T-helper 1 cell treated with Interleukin-12 subunit alpha and Interleukin-12 subunit beta and Interleukin-4 antibody, amounts not matched to agents 30 μg/mL and 1 μg/mL, for 36 hours (primary cell): ENCODE measurements at regions not wholly inside any gene's neighbourhood (a gene's known extent, or its start where the extent isn't known, plus 50 kb on each side); places are given as distances from the start of the nearest gene placed in this dataset.

Experiments used
- H3K27ac Mint-ChIP-seq: one replicate; pipeline ENCODE4 v1.8.0; 2021; ENCODE audit warnings: mild to moderate bottlenecking, mixed read lengths
- H3K27me3 Mint-ChIP-seq: one replicate; pipeline ENCODE4 v1.8.0; 2021; ENCODE audit warnings: low read depth, mixed read lengths
- H3K36me3 Mint-ChIP-seq: one replicate; pipeline ENCODE4 v1.8.0; 2021; ENCODE audit warnings: low read depth, mixed read lengths
- H3K4me1 Mint-ChIP-seq: one replicate; pipeline ENCODE4 v1.8.0; 2021; ENCODE audit warnings: low read depth, mixed read lengths
- H3K4me3 Mint-ChIP-seq: one replicate; pipeline ENCODE4 v1.8.0; 2021; ENCODE audit warnings: mild to moderate bottlenecking, moderate library complexity, mixed read lengths
- H3K9me3 Mint-ChIP-seq: one replicate; pipeline ENCODE4 v1.8.0; 2021; ENCODE audit warnings: mixed read lengths

GRCh38 chr5:166365164-166365563 is 1926.3 kb upstream of the WWC1 start:
- Mint-ChIP-seq H3K4me3 (no peak overlapping the region), H3K9me3 (peaks cover 13% of the 10 kb centered on the region), H3K27ac (no peak overlapping the region), H3K27me3 (no peaks in the 10 kb centered on the region), H3K4me1 (no peaks in the 10 kb centered on the region), H3K36me3 (no peaks in the 10 kb centered on the region)

- Mint-ChIP-seq H3K36me3 (no peaks in the 10 kb centered on the region), H3K27me3 (no peaks in the 10 kb centered on the region), H3K27ac (no peak overlapping the region), H3K9me3 (peaks cover 4% of the 10 kb centered on the region), H3K4me3 (no peak overlapping the region), H3K4me1 (no peaks in the 10 kb centered on the region)
These were observed 1924.1 kb upstream of the WWC1 start for GRCh38 chr5:166367391-166367790.

- no peaks in the 10 kb centered on the region for H3K4me1 Mint-ChIP-seq
- H3K9me3 Mint-ChIP-seq: peaks cover 4% of the 10 kb centered on the region
- no peak overlapping the region for H3K27ac Mint-ChIP-seq
- no peaks in the 10 kb centered on the region for H3K27me3 Mint-ChIP-seq
- no peaks in the 10 kb centered on the region for H3K36me3 Mint-ChIP-seq
- no peak overlapping the region for H3K4me3 Mint-ChIP-seq
These were observed 1922.1 kb upstream of the WWC1 start for GRCh38 chr5:166369346-166369745.

DNA sequence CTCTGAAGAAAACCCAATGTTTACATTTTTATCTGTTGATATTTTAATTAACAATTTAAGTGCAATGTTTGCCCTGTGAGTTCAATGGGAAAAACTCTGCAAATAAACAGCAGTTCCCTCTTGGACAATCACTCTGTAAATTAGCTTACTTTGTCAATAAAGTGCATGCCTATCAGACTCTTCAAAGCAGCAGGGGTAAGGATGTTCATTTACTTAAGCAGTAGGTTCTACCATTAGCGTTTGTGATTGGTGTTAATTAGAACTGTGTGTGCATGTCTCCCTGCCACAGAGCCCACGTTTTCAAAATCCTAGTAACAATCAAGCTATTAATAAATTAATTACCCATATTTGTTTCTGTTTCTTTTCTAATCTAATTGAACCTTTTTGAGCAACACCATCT is 1921.6 kb upstream of the WWC1 start:
- Mint-ChIP-seq H3K27me3 (no peaks in the 10 kb centered on the region), H3K27ac (no peak overlapping the region), H3K4me3 (no peak overlapping the region), H3K9me3 (peaks cover 4% of the 10 kb centered on the region), H3K4me1 (no peaks in the 10 kb centered on the region), H3K36me3 (no peaks in the 10 kb centered on the region)

GRCh38 chr5:166370928-166371690 is 1920.3 kb upstream of the WWC1 start:
- Mint-ChIP-seq H3K4me3 (no peak overlapping the region), H3K36me3 (no peaks in the 10 kb centered on the region), H3K9me3 (no peaks in the 10 kb centered on the region), H3K27ac (no peak overlapping the region), H3K4me1 (no peaks in the 10 kb centered on the region), H3K27me3 (no peaks in the 10 kb centered on the region)

GRCh38 chr5:166373817-166374216 is 1917.6 kb upstream of the WWC1 start:
- peaks cover 3% of the 10 kb centered on the region for H3K9me3 Mint-ChIP-seq
- no peaks in the 10 kb centered on the region for H3K27me3 Mint-ChIP-seq
- H3K27ac Mint-ChIP-seq: no peak overlapping the region
- no peak overlapping the region for H3K4me3 Mint-ChIP-seq
- no peaks in the 10 kb centered on the region for H3K4me1 Mint-ChIP-seq
- no peaks in the 10 kb centered on the region for H3K36me3 Mint-ChIP-seq

DNA sequence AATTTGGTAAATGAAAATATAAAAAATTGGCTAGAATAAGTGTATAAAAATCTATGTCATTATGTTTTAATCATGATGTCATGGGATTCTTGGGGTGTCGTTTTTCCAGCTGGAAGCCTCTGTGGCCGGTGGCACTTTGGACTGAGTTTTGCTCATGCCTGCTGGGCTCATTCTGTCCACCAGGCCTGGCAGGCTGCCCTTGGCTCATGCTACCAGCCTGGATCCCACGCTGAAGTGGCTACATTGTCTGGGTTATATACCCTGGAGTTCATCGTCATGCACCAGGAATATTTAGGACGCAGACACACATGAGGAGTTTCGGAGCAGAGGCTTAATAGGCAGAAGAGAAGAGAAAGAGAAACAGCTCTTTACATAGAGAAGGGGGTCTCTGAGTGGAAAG is 1913.7 kb upstream of the WWC1 start:
- Mint-ChIP-seq H3K27me3 (no peaks in the 10 kb centered on the region), H3K4me1 (no peaks in the 10 kb centered on the region), H3K27ac (no peak overlapping the region), H3K36me3 (no peaks in the 10 kb centered on the region), H3K9me3 (peaks cover 22% of the 10 kb centered on the region), H3K4me3 (no peak overlapping the region)

GRCh38 chr5:166379517-166379916 is 1911.9 kb upstream of the WWC1 start:
- Mint-ChIP-seq H3K27me3 (no peaks in the 10 kb centered on the region), H3K9me3 (peaks cover 25% of the 10 kb centered on the region), H3K4me3 (no peak overlapping the region), H3K36me3 (no peaks in the 10 kb centered on the region), H3K4me1 (no peaks in the 10 kb centered on the region), H3K27ac (no peak overlapping the region)

DNA sequence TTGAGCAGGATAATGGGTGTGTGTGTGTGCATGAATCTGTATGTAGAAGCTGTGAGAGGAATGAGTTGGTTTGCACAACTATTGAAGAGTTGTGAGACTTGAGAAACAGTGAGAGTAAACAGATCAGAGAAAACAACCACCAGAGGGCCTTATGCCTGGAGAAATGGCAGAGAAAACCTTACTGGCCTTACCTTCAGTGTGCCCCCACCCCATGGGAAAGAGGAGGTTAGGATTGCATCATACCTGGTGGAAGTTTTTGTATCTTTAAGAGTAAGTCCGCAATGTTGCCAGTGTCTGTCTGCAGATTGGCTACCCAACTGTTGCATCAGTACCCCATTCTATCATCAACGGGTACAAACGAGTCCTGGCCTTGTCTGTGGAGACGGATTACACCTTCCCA is 1909.4 kb upstream of the WWC1 start:
- Mint-ChIP-seq H3K27me3 (no peaks in the 10 kb centered on the region), H3K36me3 (no peaks in the 10 kb centered on the region), H3K9me3 (peaks cover 23% of the 10 kb centered on the region), H3K4me1 (no peaks in the 10 kb centered on the region), H3K27ac (no peak overlapping the region), H3K4me3 (no peak overlapping the region)

DNA sequence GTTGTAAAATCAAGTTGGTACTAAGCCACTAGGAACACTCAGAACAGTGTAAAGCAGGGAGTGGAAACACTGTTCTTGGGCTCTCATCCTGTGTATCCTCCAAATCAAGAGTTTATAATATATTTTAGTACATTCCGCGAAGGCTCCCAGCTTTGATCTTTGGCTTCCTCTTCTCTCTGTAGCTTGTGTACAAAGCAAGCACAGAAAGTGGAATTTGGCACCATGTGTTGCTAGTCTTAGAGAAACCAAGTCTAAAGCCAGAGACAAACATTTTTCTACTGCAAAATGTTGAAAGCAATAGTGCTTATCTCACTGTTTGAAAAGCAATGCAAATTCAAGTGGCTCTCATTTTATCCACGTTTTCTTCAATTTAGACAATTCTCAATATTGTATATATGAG is 1893.3 kb upstream of the WWC1 start:
- H3K27ac Mint-ChIP-seq: no peak overlapping the region
- no peaks in the 10 kb centered on the region for H3K4me1 Mint-ChIP-seq
- no peaks in the 10 kb centered on the region for H3K27me3 Mint-ChIP-seq
- H3K4me3 Mint-ChIP-seq: no peak overlapping the region
- no peaks in the 10 kb centered on the region for H3K36me3 Mint-ChIP-seq
- peaks cover 22% of the 10 kb centered on the region for H3K9me3 Mint-ChIP-seq

- no peak overlapping the region for H3K4me3 Mint-ChIP-seq
- H3K9me3 Mint-ChIP-seq: peaks cover 8% of the 10 kb centered on the region
- no peaks in the 10 kb centered on the region for H3K36me3 Mint-ChIP-seq
- H3K4me1 Mint-ChIP-seq: no peaks in the 10 kb centered on the region
- no peaks in the 10 kb centered on the region for H3K27me3 Mint-ChIP-seq
- no peak overlapping the region for H3K27ac Mint-ChIP-seq
These were observed 1891.7 kb upstream of the WWC1 start for GRCh38 chr5:166399781-166400180.

- no peak overlapping the region for H3K27ac Mint-ChIP-seq
- H3K4me3 Mint-ChIP-seq: no peak overlapping the region
- H3K36me3 Mint-ChIP-seq: no peaks in the 10 kb centered on the region
- H3K9me3 Mint-ChIP-seq: peaks cover 13% of the 10 kb centered on the region
- no peaks in the 10 kb centered on the region for H3K27me3 Mint-ChIP-seq
- no peaks in the 10 kb centered on the region for H3K4me1 Mint-ChIP-seq
These were observed 1890.1 kb upstream of the WWC1 start for GRCh38 chr5:166401391-166401790.

GRCh38 chr5:166412191-166412590 is 1879.3 kb upstream of the WWC1 start:
- H3K9me3 Mint-ChIP-seq: peaks cover 26% of the 10 kb centered on the region
- no peaks in the 10 kb centered on the region for H3K27me3 Mint-ChIP-seq
- H3K4me1 Mint-ChIP-seq: no peaks in the 10 kb centered on the region
- no peak overlapping the region for H3K4me3 Mint-ChIP-seq
- H3K36me3 Mint-ChIP-seq: no peaks in the 10 kb centered on the region
- H3K27ac Mint-ChIP-seq: no peak overlapping the region

DNA sequence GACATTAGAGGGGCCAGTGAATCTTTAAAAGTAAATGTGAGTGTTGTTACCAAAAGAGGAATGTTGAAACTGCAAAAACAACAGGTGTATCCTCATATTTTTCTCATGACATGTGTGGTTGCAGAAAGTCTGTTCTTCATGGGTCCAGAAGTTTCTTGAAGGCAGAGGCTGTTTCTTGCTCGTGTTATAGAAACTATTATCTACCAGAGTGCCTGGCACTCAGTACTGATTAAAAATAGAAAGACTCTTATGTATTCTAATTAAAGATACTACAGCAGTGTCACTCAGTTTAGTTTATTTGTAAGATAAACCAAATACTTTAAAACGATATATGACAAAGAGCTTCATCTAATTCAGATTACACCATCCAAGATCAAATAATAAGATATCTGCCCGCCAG is 1864.2 kb upstream of the WWC1 start:
- Mint-ChIP-seq H3K27ac (no peak overlapping the region), H3K4me3 (no peak overlapping the region), H3K27me3 (no peaks in the 10 kb centered on the region), H3K4me1 (no peaks in the 10 kb centered on the region), H3K36me3 (no peaks in the 10 kb centered on the region), H3K9me3 (peaks cover 25% of the 10 kb centered on the region)

GRCh38 chr5:166428264-166428803 is 1863.1 kb upstream of the WWC1 start:
- no peak overlapping the region for H3K27ac Mint-ChIP-seq
- no peak overlapping the region for H3K4me3 Mint-ChIP-seq
- H3K4me1 Mint-ChIP-seq: no peaks in the 10 kb centered on the region
- peaks cover 27% of the 10 kb centered on the region for H3K9me3 Mint-ChIP-seq
- H3K27me3 Mint-ChIP-seq: no peaks in the 10 kb centered on the region
- H3K36me3 Mint-ChIP-seq: no peaks in the 10 kb centered on the region
